RPMI7951 (cell line): ENCODE measurements at regions not wholly inside any gene's neighbourhood (a gene's known extent, or its start where the extent isn't known, plus 50 kb on each side); places are given as distances from the start of the nearest gene placed in this dataset.

Experiments used
- DNase-seq: peaks from one replicate; pipeline ENCODE4 v3.0.0-alpha.2; 2012; ENCODE audit warnings: low read depth

- DNase-seq: peak; percentile 36
These were observed 293.9 kb upstream of the SYT4 start for GRCh38 chr18:43571078-43571689.

GRCh38 chr18:43572163-43572562 is 294.9 kb upstream of the SYT4 start:
- DNase-seq: no peak

- no peak for DNase-seq
These were observed 297.7 kb upstream of the SYT4 start for GRCh38 chr18:43574974-43575373.

GRCh38 chr18:43578211-43578610 is 300.9 kb upstream of the SYT4 start:
- DNase-seq: no peak

GRCh38 chr18:43578706-43579105 is 301.4 kb upstream of the SYT4 start:
- no peak for DNase-seq

GRCh38 chr18:43581936-43582519 is 304.7 kb upstream of the SYT4 start:
- DNase-seq: no peak

GRCh38 chr18:43587538-43588153 is 310.4 kb upstream of the SYT4 start:
- peak; percentile 31 for DNase-seq

GRCh38 chr18:43588838-43589237 is 311.5 kb upstream of the SYT4 start:
- no peak for DNase-seq

GRCh38 chr18:43589611-43590151 is 312.4 kb upstream of the SYT4 start:
- DNase-seq: no peak

GRCh38 chr18:43590182-43590903 is 313.1 kb upstream of the SYT4 start:
- no peak for DNase-seq

GRCh38 chr18:43592269-43592668 is 315.0 kb upstream of the SYT4 start:
- no peak for DNase-seq

- DNase-seq: peak; percentile 31
These were observed 318.9 kb upstream of the SYT4 start for GRCh38 chr18:43596105-43596712.

- no peak for DNase-seq
These were observed 324.1 kb upstream of the SYT4 start for GRCh38 chr18:43601432-43601831.

GRCh38 chr18:43605224-43605623 is 327.9 kb upstream of the SYT4 start:
- no peak for DNase-seq

GRCh38 chr18:43606795-43607194 is 329.5 kb upstream of the SYT4 start:
- no peak for DNase-seq

GRCh38 chr18:43620936-43621335 is 343.6 kb upstream of the SYT4 start:
- DNase-seq: peak; percentile 27

- no peak for DNase-seq
These were observed 344.7 kb upstream of the SYT4 start for GRCh38 chr18:43622024-43622423.

GRCh38 chr18:43625582-43625981 is 348.3 kb upstream of the SYT4 start:
- DNase-seq: no peak

GRCh38 chr18:43627848-43628530 is 350.7 kb upstream of the SYT4 start:
- no peak for DNase-seq

GRCh38 chr18:43634994-43635393 is 357.7 kb upstream of the SYT4 start:
- no peak for DNase-seq

GRCh38 chr18:43635397-43635796 is 358.1 kb upstream of the SYT4 start:
- DNase-seq: no peak
